Urinary bladder (tissue), 3 donors: ENCODE measurements at regions not wholly inside any gene's neighbourhood (a gene's known extent, or its start where the extent isn't known, plus 50 kb on each side); places are given as distances from the start of the nearest gene placed in this dataset.
"Not testable (repeated sequence)": the region's sequence is repeated elsewhere in the genome, so short reads cannot be mapped to it uniquely, and the experiment has no call there.

ENCODE experiments used
- DNase-seq: peaks from one replicate; pipeline ENCODE4 v3.0.0-alpha.2; 2015; ENCODE audit errors: extremely low spot score
- H3K27ac ChIP-seq: one replicate; pipeline ENCODE4 v1.5.1; 2013; ENCODE audit warnings: low read depth, mild to moderate bottlenecking, moderate library complexity
- H3K36me3 ChIP-seq: one replicate; pipeline ENCODE4 v1.6.1; 2013; ENCODE audit warnings: mild to moderate bottlenecking, moderate library complexity; ENCODE audit not compliant: insufficient read depth
- H3K4me1 ChIP-seq: one replicate; pipeline ENCODE4 v1.6.1; 2013; ENCODE audit warnings: mild to moderate bottlenecking, moderate library complexity; ENCODE audit not compliant: insufficient read depth
- H3K4me3 ChIP-seq: one replicate; pipeline ENCODE4 v1.5.1; 2013; ENCODE audit warnings: low read depth, low read length
- WGBS: extraction: QIAGEN DNeasy Blood & Tissue Kit; methylation state at CpG from one replicate; pipeline ENCODE4 v1.1.7; 2013; 5-methylcytosine and 5-hydroxymethylcytosine counted together
- donor health status: healthy with polysubstance abuse.
- donor health status: healthy.

- H3K27ac ChIP-seq, H3K36me3 ChIP-seq, H3K4me1 ChIP-seq, DNase-seq, H3K4me3 ChIP-seq: not testable (repeated sequence)
- 27% methylated on average over 5 of the region's 5 CpGs for WGBS
These were observed 947.7 kb upstream of the TMEFF2 start for GRCh38 chr2:193142467-193142866.

GRCh38 chr2:193141998-193142397, 947.3 kb upstream of the TMEFF2 start:
- Histone ChIP-seq H3K27ac (no peak overlapping the region), H3K36me3 (no peaks in the 10 kb centered on the region)
- DNase-seq, result no peak

GRCh38 chr2:193140895-193141294, 946.2 kb upstream of the TMEFF2 start:
- H3K4me1 ChIP-seq, H3K4me3 ChIP-seq, H3K36me3 ChIP-seq, DNase-seq, H3K27ac ChIP-seq: not testable (repeated sequence)
- 98% methylated on average over 1 of the region's 1 CpG for WGBS

More at GRCh38 chr2:193141998-193142397, 947.3 kb upstream of the TMEFF2 start:
- Histone ChIP-seq H3K4me3 (no peak overlapping the region), H3K4me1 (no peaks in the 10 kb centered on the region)

- Histone ChIP-seq H3K4me3 (no peak overlapping the region), H3K27ac (no peak overlapping the region), H3K4me1 (no peaks in the 10 kb centered on the region), H3K36me3 (no peaks in the 10 kb centered on the region)
- DNase-seq, result no peak
These were observed 930.1 kb upstream of the TMEFF2 start for GRCh38 chr2:193124815-193125214.

- H3K4me3 ChIP-seq, result no peak overlapping the region
- WGBS, result 93% methylated on average over 1 of the region's 1 CpG
- no peak for DNase-seq
These were observed 920.1 kb upstream of the TMEFF2 start for GRCh38 chr2:193114827-193115226.

GRCh38 chr2:193112986-193113385, 918.3 kb upstream of the TMEFF2 start:
- whole genome bisulfite sequencing, result 74% methylated on average over 1 of the region's 1 CpG
- no peaks in the 10 kb centered on the region for H3K4me1 ChIP-seq

More at GRCh38 chr2:193114827-193115226, 920.1 kb upstream of the TMEFF2 start:
- no peaks in the 10 kb centered on the region for H3K36me3 ChIP-seq
- no peaks in the 10 kb centered on the region for H3K4me1 ChIP-seq
- no peak overlapping the region for H3K27ac ChIP-seq

GRCh38 chr2:193103064-193103463, 908.3 kb upstream of the TMEFF2 start:
- Histone ChIP-seq H3K4me3 (no peak overlapping the region), H3K4me1 (no peaks in the 10 kb centered on the region), H3K27ac (no peak overlapping the region), H3K36me3 (no peaks in the 10 kb centered on the region)
- no peak for DNase-seq
- WGBS, result 51% methylated on average over 1 of the region's 1 CpG

More at GRCh38 chr2:193112986-193113385, 918.3 kb upstream of the TMEFF2 start:
- Histone ChIP-seq H3K4me3 (no peak overlapping the region), H3K36me3 (no peaks in the 10 kb centered on the region), H3K27ac (no peak overlapping the region)
- no peak for DNase-seq

GRCh38 chr2:193101591-193101990, 906.9 kb upstream of the TMEFF2 start:
- Histone ChIP-seq H3K4me1 (no peaks in the 10 kb centered on the region), H3K36me3 (no peaks in the 10 kb centered on the region), H3K4me3 (no peak overlapping the region), H3K27ac (no peak overlapping the region)
- no peak for DNase-seq
- WGBS, result 95% methylated on average over 5 of the region's 5 CpGs

- Histone ChIP-seq H3K27ac (no peak overlapping the region), H3K4me1 (no peaks in the 10 kb centered on the region), H3K36me3 (no peaks in the 10 kb centered on the region), H3K4me3 (no peak overlapping the region)
- 41% methylated on average over 1 of the region's 1 CpG for WGBS
- DNase-seq, result no peak
These were observed 893.3 kb upstream of the TMEFF2 start for GRCh38 chr2:193088026-193088425.

GRCh38 chr2:193076995-193077394, 882.3 kb upstream of the TMEFF2 start:
- Histone ChIP-seq H3K4me3 (no peak overlapping the region), H3K4me1 (no peaks in the 10 kb centered on the region), H3K36me3 (no peaks in the 10 kb centered on the region), H3K27ac (no peak overlapping the region)
- no peak for DNase-seq

- no peak for DNase-seq
- Histone ChIP-seq H3K4me3 (no peak overlapping the region), H3K36me3 (no peaks in the 10 kb centered on the region), H3K4me1 (no peaks in the 10 kb centered on the region), H3K27ac (no peak overlapping the region)
- 88% methylated on average over 2 of the region's 2 CpGs for WGBS
These were observed 880.2 kb upstream of the TMEFF2 start for GRCh38 chr2:193074933-193075332.

GRCh38 chr2:193072647-193073046, 877.9 kb upstream of the TMEFF2 start:
- Histone ChIP-seq H3K4me1 (no peaks in the 10 kb centered on the region), H3K27ac (no peak overlapping the region), H3K4me3 (no peak overlapping the region), H3K36me3 (no peaks in the 10 kb centered on the region)
- no peak for DNase-seq
- WGBS, result 52% methylated on average over 3 of the region's 3 CpGs

GRCh38 chr2:193025556-193025955, 830.8 kb upstream of the TMEFF2 start:
- not testable (repeated sequence) for H3K4me3 ChIP-seq, H3K4me1 ChIP-seq, H3K36me3 ChIP-seq, DNase-seq, H3K27ac ChIP-seq
- WGBS, result 77% methylated on average over 3 of the region's 3 CpGs

GRCh38 chr2:193024791-193025190, 830.1 kb upstream of the TMEFF2 start:
- Histone ChIP-seq H3K4me3 (no peak overlapping the region), H3K27ac (no peak overlapping the region), H3K4me1 (no peaks in the 10 kb centered on the region), H3K36me3 (no peaks in the 10 kb centered on the region)
- 84% methylated on average over 1 of the region's 1 CpG for WGBS
- no peak for DNase-seq

GRCh38 chr2:193011870-193012269, 817.1 kb upstream of the TMEFF2 start:
- no peak overlapping the region for H3K27ac ChIP-seq
- H3K4me3 ChIP-seq, result no peak overlapping the region
- 86% methylated on average over 1 of the region's 1 CpG for WGBS
- DNase-seq, result no peak
- H3K4me1 ChIP-seq, result no peaks in the 10 kb centered on the region
- H3K36me3 ChIP-seq, result no peaks in the 10 kb centered on the region
